Gastrocnemius medialis (tissue), 4 donors: ENCODE measurements at regions not wholly inside any gene's neighbourhood (a gene's known extent, or its start where the extent isn't known, plus 50 kb on each side); places are given as distances from the start of the nearest gene placed in this dataset.
A peak's percentile ranks its signal among the peaks of the same experiment; 100 is the strongest.

ENCODE experiments used
- ATAC-seq, 2 donors: fragments of 150-250 bp; one replicate each; pipeline ENCODE4 v1.9.1; 2016
- DNase-seq, 2 donors: peaks; one replicate each; pipeline ENCODE4 v3.0.0-alpha.2; 2019
- H3K27ac ChIP-seq, 4 donors: fragments of 200-600 bp; sonication (generic); 1 replicate in 1 of 4; 2 replicates in 3 of 4; pipeline ENCODE4 v1.5.1; 2016 to 2018; ENCODE audit warnings: mild to moderate bottlenecking in 2 of 4, moderate library complexity in 1 of 4
- H3K27me3 ChIP-seq, 3 donors: fragments of 200-600 bp; sonication (generic) in 2 of 3; 1 replicate in 1 of 3; 2 replicates in 2 of 3; pipeline versions ENCODE4 v1.5.1 to v1.6.0; 2016 to 2019; ENCODE audit warnings: mild to moderate bottlenecking in 1 of 3, moderate library complexity in 1 of 3
- H3K36me3 ChIP-seq, 2 donors: fragments of 200-600 bp; sonication (generic) in 1 of 2; one replicate each; pipeline ENCODE4 v1.5.1; 2017 to 2018
- H3K4me1 ChIP-seq, 2 donors: fragments of 200-600 bp; sonication (generic) in 1 of 2; one replicate each; pipeline ENCODE4 v1.5.1; 2016 to 2017; ENCODE audit warnings: mild to moderate bottlenecking in 2 of 2
- H3K4me3 ChIP-seq, 4 donors: fragments of 200-600 bp; sonication (generic) in 3 of 4; 1 replicate in 1 of 4; 2 replicates in 3 of 4; pipeline ENCODE4 v1.5.1; 2016 to 2019; ENCODE audit warnings: mild to moderate bottlenecking in 2 of 4
- H3K9me3 ChIP-seq, 3 donors: fragments of 200-600 bp; sonication (generic) in 2 of 3; 1 replicate in 1 of 3; 2 replicates in 2 of 3; pipeline ENCODE4 v1.5.1; 2016 to 2019
- CTCF ChIP-seq, 5 experiments: fragments of 450-650 bp in 3 of 5; fragments of 200-600 bp in 2 of 5; sonication (generic) in 2 of 5; IDR thresholded peaks in 4 of 5; conservative IDR thresholded peaks in 1 of 5; 1 replicate in 4 of 5; 2 replicates in 1 of 5; pipeline ENCODE4 v1.5.1; 2016 to 2019; ENCODE audit warnings: antibody characterized with exemption in 5 of 5, mild to moderate bottlenecking in 3 of 5, moderate library complexity in 3 of 5
- POLR2A ChIP-seq, 2 donors: fragments of 450-650 bp; IDR thresholded peaks; one replicate each; pipeline ENCODE4 v1.6.1; 2017; ENCODE audit warnings: antibody characterized with exemption in 2 of 2, mild to moderate bottlenecking in 2 of 2, moderate library complexity in 2 of 2
- in situ Hi-C, 4 donors: fragments of 200-750 bp; cut with MboI; loops; one replicate each; pipeline versions ENCODE4 v1.15.0 to v1.8.0; 2017; ENCODE audit warnings: low sequenced_read_pairs in 4 of 4
- intact Hi-C: fragments of 100-400 bp; cut with DNase I; formaldehyde crosslinking; loops from one replicate; pipeline ENCODE4 v1.15.1; 2023; ENCODE audit warnings: low total_unique reads

- no peak overlapping the region for H3K4me3 ChIP-seq
- H3K9me3 ChIP-seq, result no peaks in the 10 kb centered on the region
- intact Hi-C loops (no loop called here), in situ Hi-C loops (loop anchor here in 1 of 4 donors (25.0 kb wide), 1 partner anchor 932 kb away; no protein-coding TSS in a partner anchor)
- no peak for DNase-seq
- ATAC-seq, result no peak
- H3K36me3 ChIP-seq, result no peaks in the 10 kb centered on the region
- no peaks in the 10 kb centered on the region for H3K4me1 ChIP-seq
- H3K27ac ChIP-seq, result no peak overlapping the region
- H3K27me3 ChIP-seq, result no peaks in the 10 kb centered on the region
- no peak for TF ChIP-seq CTCF (IDR thresholded peaks at IDR 0.05 in 4 of 5, conservative IDR thresholded peaks at IDR 0.05 in 1 of 5)
- TF ChIP-seq POLR2A (IDR thresholded peaks at IDR 0.05), result no peak
Observed at GRCh38 chr6:12593771-12594529, 122.6 kb upstream of the PHACTR1 start.

GRCh38 chr6:12594530-12594893 is 122.1 kb upstream of the PHACTR1 start:
- intact Hi-C loops (no loop called here), in situ Hi-C loops (loop anchor here in 1 of 4 donors (25.0 kb wide), 1 partner anchor 932 kb away; no protein-coding TSS in a partner anchor)
- no peaks in the 10 kb centered on the region for H3K27me3 ChIP-seq
- H3K4me3 ChIP-seq, result no peak overlapping the region
- H3K36me3 ChIP-seq, result no peaks in the 10 kb centered on the region
- no peaks in the 10 kb centered on the region for H3K9me3 ChIP-seq
- DNase-seq (no peak), ATAC-seq (no peak)
- no peaks in the 10 kb centered on the region for H3K4me1 ChIP-seq
- TF ChIP-seq POLR2A (IDR thresholded peaks at IDR 0.05), result no peak
- H3K27ac ChIP-seq, result no peak overlapping the region

GRCh38 chr6:12595161-12595811 is 121.3 kb upstream of the PHACTR1 start:
- intact Hi-C loops (no loop called here), in situ Hi-C loops (loop anchor here in 1 of 4 donors (25.0 kb wide), 1 partner anchor 933 kb away; no protein-coding TSS in a partner anchor)
- Histone ChIP-seq H3K4me1 (no peaks in the 10 kb centered on the region), H3K4me3 (no peak overlapping the region), H3K36me3 (no peaks in the 10 kb centered on the region), H3K9me3 (no peaks in the 10 kb centered on the region), H3K27ac (no peak overlapping the region), H3K27me3 (no peaks in the 10 kb centered on the region)
- DNase-seq (peak in 1 of 2 donors; percentile 9), ATAC-seq (peak in 1 of 2 donors; percentile 54)
- TF ChIP-seq CTCF (IDR thresholded peaks at IDR 0.05 in 4 of 5, conservative IDR thresholded peaks at IDR 0.05 in 1 of 5) (no peak), POLR2A (IDR thresholded peaks at IDR 0.05) (no peak)

- DNase-seq (no peak), ATAC-seq (no peak)
- TF ChIP-seq CTCF (IDR thresholded peaks at IDR 0.05 in 4 of 5, conservative IDR thresholded peaks at IDR 0.05 in 1 of 5) (no peak), POLR2A (IDR thresholded peaks at IDR 0.05) (no peak)
- no peaks in the 10 kb centered on the region for H3K9me3 ChIP-seq
- intact Hi-C loops (no loop called here), in situ Hi-C loops (loop anchor here in 1 of 4 donors (25.0 kb wide), 1 partner anchor 934 kb away; no protein-coding TSS in a partner anchor)
- no peaks in the 10 kb centered on the region for H3K36me3 ChIP-seq
- no peak overlapping the region for H3K4me3 ChIP-seq
- H3K27me3 ChIP-seq, result no peaks in the 10 kb centered on the region
- no peaks in the 10 kb centered on the region for H3K4me1 ChIP-seq
- no peak overlapping the region for H3K27ac ChIP-seq
Observed at GRCh38 chr6:12596731-12597130, 119.8 kb upstream of the PHACTR1 start.

- Histone ChIP-seq H3K4me1 (no peaks in the 10 kb centered on the region), H3K36me3 (no peaks in the 10 kb centered on the region), H3K9me3 (no peaks in the 10 kb centered on the region), H3K4me3 (no peak overlapping the region), H3K27ac (no peak overlapping the region), H3K27me3 (no peaks in the 10 kb centered on the region)
- DNase-seq (no peak), ATAC-seq (no peak)
- in situ Hi-C loops, result loop anchor here in 1 of 4 donors (25.0 kb wide), 1 partner anchor 937 kb away; no protein-coding TSS in a partner anchor
- TF ChIP-seq POLR2A (IDR thresholded peaks at IDR 0.05) (no peak), CTCF (IDR thresholded peaks at IDR 0.05 in 4 of 5, conservative IDR thresholded peaks at IDR 0.05 in 1 of 5) (no peak)
- intact Hi-C loops, result no loop called here
Observed at GRCh38 chr6:12598919-12599318, 117.6 kb upstream of the PHACTR1 start.
